Endothelial cell (in vitro differentiated cells): ENCODE measurements at regions not wholly inside any gene's neighbourhood (a gene's known extent, or its start where the extent isn't known, plus 50 kb on each side); places are given as distances from the start of the nearest gene placed in this dataset.
"Not testable (repeated sequence)": the region's sequence is repeated elsewhere in the genome, so short reads cannot be mapped to it uniquely, and the experiment has no call there.

Source experiments
- DNase-seq: peaks from one replicate; pipeline ENCODE4 v3.0.0; 2021; ENCODE audit warnings: low spot score
- H3K27ac Mint-ChIP-seq: one replicate; pipeline ENCODE4 v1.8.0; 2021; ENCODE audit warnings: mixed read lengths, inconsistent platforms; ENCODE audit not compliant: unreplicated experiment
- H3K27me3 Mint-ChIP-seq: one replicate; pipeline ENCODE4 v1.8.0; 2021; ENCODE audit warnings: mild to moderate bottlenecking, moderate library complexity, mixed read lengths, inconsistent platforms; ENCODE audit not compliant: unreplicated experiment
- H3K36me3 Mint-ChIP-seq: one replicate; pipeline ENCODE4 v1.8.0; 2021; ENCODE audit warnings: mild to moderate bottlenecking, low read depth, mixed read lengths, inconsistent platforms; ENCODE audit not compliant: unreplicated experiment
- H3K4me1 Mint-ChIP-seq: one replicate; pipeline ENCODE4 v1.8.0; 2021; ENCODE audit warnings: mild to moderate bottlenecking, mixed read lengths, inconsistent platforms; ENCODE audit not compliant: unreplicated experiment
- H3K4me3 Mint-ChIP-seq: one replicate; pipeline ENCODE4 v1.8.0; 2021; ENCODE audit warnings: mild to moderate bottlenecking, mixed read lengths, inconsistent platforms; ENCODE audit not compliant: unreplicated experiment
- H3K9me3 Mint-ChIP-seq: one replicate; pipeline ENCODE4 v1.8.0; 2021; ENCODE audit warnings: mixed read lengths, inconsistent platforms; ENCODE audit not compliant: unreplicated experiment
- CTCF ChIP-seq: fragments of 200-600 bp; sonication (generic); IDR thresholded peaks from one replicate; pipeline ENCODE4 v1.5.0; 2021; ENCODE audit warnings: antibody characterized with exemption; ENCODE audit not compliant: unreplicated experiment

GRCh38 chr10:65083222-65083621, 1562.0 kb downstream of the REEP3 start:
- Mint-ChIP-seq H3K4me1 (no peaks in the 10 kb centered on the region), H3K4me3 (no peak overlapping the region), H3K27me3 (peaks cover 8% of the 10 kb centered on the region), H3K27ac (no peak overlapping the region), H3K9me3 (peaks cover 16% of the 10 kb centered on the region), H3K36me3 (peaks cover 11% of the 10 kb centered on the region)
- TF ChIP-seq CTCF, result no peak
- no peak for DNase-seq

GRCh38 chr10:65090991-65091390, 1569.8 kb downstream of the REEP3 start:
- no peak overlapping the region for H3K27ac Mint-ChIP-seq
- no peaks in the 10 kb centered on the region for H3K9me3 Mint-ChIP-seq
- H3K4me3 Mint-ChIP-seq, result no peak overlapping the region
- H3K4me1 Mint-ChIP-seq, result no peaks in the 10 kb centered on the region
- no peak for TF ChIP-seq CTCF
- H3K36me3 Mint-ChIP-seq, result no peaks in the 10 kb centered on the region
- H3K27me3 Mint-ChIP-seq, result no peaks in the 10 kb centered on the region
- no peak for DNase-seq

GRCh38 chr10:65100146-65100545, 1578.9 kb downstream of the REEP3 start:
- Mint-ChIP-seq H3K4me3 (no peak overlapping the region), H3K27ac (no peak overlapping the region), H3K27me3 (no peaks in the 10 kb centered on the region), H3K4me1 (no peaks in the 10 kb centered on the region), H3K36me3 (no peaks in the 10 kb centered on the region), H3K9me3 (no peaks in the 10 kb centered on the region)
- TF ChIP-seq CTCF, result no peak
- DNase-seq, result no peak

- not testable (repeated sequence) for H3K36me3 Mint-ChIP-seq, H3K4me3 Mint-ChIP-seq, H3K4me1 Mint-ChIP-seq, H3K9me3 Mint-ChIP-seq, H3K27me3 Mint-ChIP-seq, H3K27ac Mint-ChIP-seq, DNase-seq
These were observed 1579.7 kb downstream of the REEP3 start for GRCh38 chr10:65100881-65101280.

GRCh38 chr10:65110009-65110408, 1588.8 kb downstream of the REEP3 start:
- no peak for TF ChIP-seq CTCF
- Mint-ChIP-seq H3K9me3 (no peaks in the 10 kb centered on the region), H3K27ac (no peak overlapping the region), H3K36me3 (no peaks in the 10 kb centered on the region), H3K27me3 (no peaks in the 10 kb centered on the region), H3K4me1 (no peaks in the 10 kb centered on the region), H3K4me3 (no peak overlapping the region)
- no peak for DNase-seq

- not testable (repeated sequence) for H3K27me3 Mint-ChIP-seq, H3K4me3 Mint-ChIP-seq, H3K9me3 Mint-ChIP-seq, H3K27ac Mint-ChIP-seq, DNase-seq, H3K36me3 Mint-ChIP-seq, H3K4me1 Mint-ChIP-seq
These were observed 1589.9 kb downstream of the REEP3 start for GRCh38 chr10:65111059-65111458.
